NCI-H2196 (cell line): ENCODE measurements at regions not wholly inside any gene's neighbourhood (a gene's known extent, or its start where the extent isn't known, plus 50 kb on each side); places are given as distances from the start of the nearest gene placed in this dataset.

Experiments
- DNase-seq: peaks from one replicate; lab custom pipeline; 2025; ENCODE audit not compliant: unreplicated experiment; lab: John Stamatoyannopoulos, UW

DNA sequence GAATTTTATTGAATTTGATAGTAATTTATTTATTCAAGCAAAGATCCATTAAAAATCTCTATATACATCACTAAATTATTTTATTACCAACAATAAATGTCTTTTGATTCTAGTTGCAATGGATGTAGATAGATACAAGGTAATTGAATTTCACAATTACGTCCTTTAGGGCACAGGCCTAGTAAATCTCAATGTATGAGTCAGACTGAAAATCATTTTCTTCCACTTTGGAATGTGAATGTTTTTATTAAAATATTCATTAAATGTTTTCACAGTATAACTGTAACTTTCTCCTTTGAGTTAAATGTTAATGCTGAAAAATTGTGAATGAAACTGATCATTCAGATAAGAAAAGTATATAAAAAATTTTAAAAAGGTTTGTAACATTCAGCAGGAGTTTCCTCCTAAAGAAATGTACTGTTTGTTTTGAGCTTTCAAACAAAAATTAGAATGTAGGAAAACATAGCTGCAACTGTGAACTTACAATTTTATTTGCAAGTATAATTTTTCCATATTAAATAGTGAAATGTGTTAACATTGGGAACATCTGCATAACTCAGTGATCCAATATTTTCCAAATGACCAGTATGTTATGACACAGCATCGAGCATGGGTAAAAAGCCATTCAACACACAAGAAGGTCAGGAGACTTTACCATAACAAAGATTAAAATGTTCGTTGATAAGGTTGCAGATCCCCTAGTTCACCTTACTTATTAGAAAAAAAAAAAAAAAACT, 663.7 kb downstream of the METTL4 start:
- DNase-seq, result no peak

DNA sequence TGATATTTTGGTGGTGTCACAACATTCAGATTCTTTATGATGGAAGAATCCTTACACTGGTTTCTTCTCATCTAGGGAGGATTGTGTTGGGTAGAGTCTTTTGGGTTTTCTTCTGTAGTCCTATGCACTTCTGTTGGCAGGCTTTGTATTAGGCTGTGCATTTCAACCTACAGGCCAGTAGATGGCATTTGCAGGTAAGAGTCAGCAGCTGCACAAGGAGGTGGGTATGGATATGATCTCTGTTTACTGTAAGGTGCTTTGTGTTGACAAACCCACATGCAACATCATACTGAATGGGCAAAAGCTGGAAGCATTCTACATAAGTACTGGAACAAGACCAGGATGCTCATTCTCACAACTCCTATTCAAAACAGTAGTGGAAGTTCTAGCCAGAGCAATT, 656.8 kb downstream of the METTL4 start:
- DNase-seq, result no peak

DNA sequence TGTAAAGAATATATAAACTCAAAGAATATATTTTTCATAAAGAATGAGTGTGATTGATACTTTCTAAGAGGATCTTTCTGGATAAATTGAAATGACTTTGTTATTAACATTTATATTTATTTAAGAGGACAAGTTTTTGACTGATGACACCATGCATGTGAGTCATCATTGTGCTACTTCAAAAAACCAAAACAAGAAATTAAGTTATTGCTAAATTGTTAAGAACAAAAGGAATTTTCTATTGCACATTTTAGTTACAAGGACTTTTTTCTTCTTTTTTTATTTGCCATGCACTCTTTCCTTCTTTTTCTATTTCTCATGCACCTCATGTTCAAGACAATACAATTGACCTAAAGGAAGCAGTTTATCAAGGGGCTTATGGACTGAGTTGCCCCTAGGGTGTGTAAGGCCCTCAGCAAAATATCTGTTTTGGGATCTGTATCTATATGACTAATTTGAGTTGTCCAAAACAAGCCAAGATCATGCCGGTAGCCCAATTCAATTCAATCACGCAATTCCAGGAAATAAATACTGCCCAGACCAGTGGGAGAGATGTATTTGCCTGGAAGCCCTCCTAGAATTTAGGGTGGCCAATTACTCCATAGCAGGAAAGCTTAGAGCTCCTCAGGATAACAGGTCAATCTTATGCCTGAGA, 654.3 kb downstream of the METTL4 start:
- DNase-seq, result no peak

DNA sequence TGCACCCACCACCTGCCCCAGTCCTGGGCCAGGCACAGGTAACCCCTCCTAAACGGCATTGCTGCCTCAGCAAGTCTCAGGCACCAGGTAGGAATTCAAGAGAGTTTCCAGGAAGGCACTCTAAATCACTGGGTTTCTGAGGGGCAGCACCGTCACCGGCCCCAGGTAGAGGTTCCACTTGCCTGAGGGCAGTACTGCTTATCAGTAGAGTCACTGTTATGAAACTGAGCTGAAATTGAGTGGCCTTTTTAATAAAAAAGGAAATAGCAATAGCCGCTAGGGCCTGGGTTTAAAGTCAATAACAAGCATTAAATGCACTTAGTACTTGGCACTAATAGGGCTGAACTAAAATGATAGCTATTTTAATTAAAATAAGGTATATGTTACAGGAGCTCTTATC, 653.7 kb downstream of the METTL4 start:
- no peak for DNase-seq

DNA sequence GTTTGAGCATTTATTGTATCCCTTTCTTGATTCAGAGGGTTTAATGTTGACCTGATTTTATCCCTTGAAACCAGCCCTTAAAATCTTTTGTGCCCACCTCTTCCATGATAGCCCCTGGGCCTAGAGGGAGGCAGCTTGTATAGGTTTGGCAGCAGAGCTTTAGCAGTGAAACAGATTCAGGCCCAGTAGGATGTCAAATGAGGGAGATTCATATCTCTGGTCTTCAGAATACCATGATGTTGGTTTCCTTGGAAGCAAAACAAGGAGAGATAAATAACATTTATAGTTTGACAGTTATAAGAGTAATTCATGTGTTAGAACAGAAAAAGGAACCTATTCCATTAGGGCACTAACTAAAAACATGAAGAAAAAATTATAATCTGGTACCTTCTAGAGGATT, 649.2 kb downstream of the METTL4 start:
- no peak for DNase-seq

DNA sequence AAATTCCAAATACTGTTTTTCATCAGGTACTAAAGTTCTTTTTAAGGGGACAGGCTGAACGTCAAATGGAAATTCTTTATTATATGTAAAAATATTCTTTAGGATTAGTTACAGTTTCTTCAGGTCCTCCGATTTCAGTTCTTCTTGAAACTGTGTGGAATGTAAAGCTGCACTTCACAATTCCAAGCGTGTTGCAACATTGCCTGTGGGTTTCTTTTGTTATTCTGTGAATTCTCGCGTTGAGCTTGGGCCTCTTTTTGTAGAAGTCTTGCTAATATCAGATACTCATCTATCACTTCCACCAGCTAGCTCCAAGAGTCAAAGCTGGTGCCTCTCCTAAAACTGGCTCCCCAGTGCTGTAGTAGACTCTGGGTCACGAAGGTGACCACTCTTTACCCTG, 642.6 kb downstream of the METTL4 start:
- no peak for DNase-seq

DNA sequence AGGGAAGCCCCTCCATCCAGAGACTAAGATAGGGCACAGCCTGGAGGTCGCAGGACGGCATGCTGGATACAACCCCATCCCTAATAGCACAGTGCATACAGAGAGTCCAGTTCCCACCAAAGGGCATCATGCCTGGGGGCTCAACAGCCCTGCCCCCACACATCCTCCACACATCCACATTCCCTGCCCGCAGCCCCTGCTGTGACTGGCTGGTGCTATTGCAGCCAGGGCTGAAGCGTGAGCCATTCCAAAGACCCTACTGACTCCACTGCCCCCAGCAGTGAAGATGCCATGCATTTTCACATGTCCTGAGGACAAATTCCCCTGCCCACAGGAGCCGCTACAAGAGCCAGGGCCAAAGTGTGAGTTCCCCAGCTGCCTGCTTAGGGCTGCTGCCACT, 641.6 kb downstream of the METTL4 start:
- no peak for DNase-seq

DNA sequence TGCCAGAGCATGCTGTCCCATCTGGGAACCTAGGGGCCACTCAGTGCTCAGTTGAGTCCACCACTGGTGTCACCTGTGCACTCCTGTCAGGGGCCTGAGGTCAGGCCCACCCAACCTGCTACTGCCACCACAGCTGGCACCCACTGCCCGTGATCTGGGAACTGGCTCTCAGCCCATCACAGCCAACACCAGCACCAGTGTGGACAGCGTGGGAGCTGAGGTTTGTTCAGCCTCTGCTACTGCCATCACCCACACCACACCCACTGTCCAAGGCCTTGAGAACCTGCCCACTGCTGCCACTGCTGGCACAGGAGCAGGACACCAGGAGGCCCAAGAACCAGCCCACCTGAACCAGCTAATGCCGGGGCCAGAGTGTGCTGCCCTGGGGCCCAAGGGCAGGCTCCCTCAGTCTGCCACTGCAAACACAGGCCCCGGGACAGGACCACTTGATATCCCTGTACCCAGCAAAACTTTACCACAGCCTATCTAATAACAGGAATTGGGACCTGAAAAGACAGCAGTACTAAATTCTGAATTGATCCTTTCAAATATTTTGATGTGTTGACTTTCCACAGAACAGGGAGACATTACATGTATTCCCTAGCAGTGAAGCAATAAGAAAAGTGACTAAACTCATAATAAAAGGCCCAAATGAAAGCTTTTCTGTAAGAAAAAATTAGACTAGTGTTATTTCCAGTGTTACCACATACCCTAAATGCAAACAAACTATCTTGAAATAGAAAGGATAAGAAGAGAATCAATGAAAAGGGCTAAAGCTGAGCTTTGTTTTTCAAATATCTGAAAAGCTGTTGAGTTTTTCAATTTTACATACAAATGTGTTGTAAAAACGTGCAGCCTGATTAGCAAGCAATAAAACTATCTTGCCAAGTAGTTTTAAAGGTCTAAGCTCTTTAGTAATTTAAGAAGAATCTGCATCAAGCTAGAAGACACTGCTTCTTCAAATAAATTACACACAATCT, 640.7 kb downstream of the METTL4 start:
- DNase-seq, result no peak

DNA sequence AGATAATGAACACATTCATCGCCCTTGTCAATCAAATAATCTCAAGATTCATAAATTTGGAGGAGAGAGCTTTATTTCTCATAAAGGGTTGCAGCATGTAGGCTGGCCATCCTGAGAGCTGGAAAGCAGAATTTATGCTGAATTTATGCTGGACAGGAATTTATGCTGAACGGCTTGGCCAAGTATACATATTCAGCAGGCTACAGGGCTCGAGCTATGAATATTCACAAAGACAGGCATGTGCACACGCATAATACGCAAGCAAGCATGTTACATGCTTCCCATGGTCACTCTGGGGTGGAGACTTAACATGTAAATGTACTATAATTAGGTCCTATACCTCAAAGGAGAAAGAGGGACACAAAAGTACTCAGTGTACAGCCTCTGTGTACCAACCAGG, 618.8 kb downstream of the METTL4 start:
- DNase-seq, result no peak

DNA sequence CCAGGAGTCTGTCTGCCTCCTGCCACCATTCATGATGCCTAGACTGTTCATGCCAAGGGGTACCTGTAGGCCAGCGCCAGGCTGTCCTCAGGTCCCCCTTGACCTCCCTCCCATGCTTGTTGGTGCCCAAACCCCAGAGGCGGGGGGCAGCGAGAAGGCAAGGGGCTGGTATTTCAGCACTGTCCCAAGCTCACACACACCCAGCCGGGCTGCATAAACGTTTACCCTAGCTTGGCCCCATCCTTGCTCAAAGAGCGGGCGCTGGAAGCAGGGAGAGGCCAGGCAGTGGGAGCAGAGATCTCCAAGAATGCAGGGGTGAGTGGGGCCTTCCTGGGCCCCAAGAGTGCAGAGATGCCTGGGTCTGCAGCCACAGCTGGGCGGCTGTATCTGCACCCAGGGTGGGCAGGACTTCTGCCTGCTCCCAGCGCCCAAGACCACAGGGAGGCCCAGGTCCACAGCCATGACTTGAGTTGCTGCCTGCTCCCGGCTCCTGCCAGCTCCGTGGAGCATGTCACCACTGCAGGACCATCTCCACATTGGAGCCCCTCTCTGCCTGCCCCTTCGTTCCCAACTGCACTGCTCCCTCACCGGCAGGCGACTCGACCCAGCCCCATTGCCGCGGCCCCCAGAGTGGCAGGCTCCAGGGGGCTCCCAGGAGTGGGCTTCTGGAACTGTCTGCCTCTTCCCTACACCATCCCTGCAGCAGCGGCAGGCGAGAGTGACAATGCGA, 616.6 kb downstream of the METTL4 start:
- DNase-seq, result no peak

DNA sequence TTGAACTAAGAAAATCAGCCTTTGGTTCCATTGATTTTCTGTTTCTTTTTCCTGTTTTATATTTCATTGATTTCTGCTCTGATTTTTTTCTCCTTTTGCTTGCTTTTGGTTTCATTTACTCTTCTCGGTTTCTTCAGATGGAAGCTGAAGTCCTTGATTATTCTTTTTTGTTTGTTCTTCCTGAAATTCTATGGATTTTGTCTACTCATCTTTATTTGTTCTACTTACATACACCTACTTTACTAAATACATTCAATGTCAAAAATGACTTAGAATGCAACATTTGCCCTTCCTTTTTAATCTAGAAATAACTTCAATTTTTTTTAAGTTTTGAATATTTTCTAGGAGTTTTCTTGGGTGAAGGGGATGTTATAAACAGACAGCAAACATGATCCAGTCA, 612.5 kb downstream of the METTL4 start:
- DNase-seq, result no peak

DNA sequence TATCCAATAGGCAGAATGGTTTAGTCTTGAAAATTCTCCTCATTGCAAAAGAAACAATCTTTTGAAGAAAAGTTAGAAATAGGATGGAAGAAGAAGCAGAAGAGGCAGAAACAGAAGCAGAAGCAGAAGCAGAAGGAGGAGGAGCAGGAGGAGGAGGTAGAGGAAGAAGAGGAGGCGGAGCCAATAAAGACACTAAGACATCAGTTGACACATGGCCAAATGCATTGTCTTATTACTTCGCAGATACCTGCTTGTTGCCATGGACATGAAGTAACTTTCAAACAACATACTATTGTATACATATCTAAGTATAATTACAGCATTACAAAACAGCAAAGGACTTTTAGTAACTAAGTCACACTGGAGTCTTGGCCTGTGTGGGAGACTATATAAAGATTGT, 606.3 kb downstream of the METTL4 start:
- no peak for DNase-seq

DNA sequence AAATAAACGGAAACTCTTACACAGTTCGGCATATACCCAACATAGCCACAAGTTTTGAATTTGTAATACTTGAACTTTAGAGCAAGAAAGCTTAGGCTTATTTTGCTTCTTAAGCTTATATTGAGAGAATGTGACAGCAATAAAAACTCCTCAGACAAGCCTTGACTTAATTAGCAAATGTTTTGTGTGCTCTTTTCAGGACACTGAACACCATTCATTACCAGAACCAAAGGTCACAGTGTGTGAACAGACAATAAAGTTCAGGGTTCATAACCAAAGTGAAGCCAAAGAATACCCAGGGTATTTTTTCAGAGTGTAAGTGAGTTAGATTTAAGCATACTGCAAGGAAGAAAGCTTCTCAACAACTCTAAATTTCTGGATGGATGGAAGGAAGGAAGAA, 605.8 kb downstream of the METTL4 start:
- DNase-seq, result no peak

DNA sequence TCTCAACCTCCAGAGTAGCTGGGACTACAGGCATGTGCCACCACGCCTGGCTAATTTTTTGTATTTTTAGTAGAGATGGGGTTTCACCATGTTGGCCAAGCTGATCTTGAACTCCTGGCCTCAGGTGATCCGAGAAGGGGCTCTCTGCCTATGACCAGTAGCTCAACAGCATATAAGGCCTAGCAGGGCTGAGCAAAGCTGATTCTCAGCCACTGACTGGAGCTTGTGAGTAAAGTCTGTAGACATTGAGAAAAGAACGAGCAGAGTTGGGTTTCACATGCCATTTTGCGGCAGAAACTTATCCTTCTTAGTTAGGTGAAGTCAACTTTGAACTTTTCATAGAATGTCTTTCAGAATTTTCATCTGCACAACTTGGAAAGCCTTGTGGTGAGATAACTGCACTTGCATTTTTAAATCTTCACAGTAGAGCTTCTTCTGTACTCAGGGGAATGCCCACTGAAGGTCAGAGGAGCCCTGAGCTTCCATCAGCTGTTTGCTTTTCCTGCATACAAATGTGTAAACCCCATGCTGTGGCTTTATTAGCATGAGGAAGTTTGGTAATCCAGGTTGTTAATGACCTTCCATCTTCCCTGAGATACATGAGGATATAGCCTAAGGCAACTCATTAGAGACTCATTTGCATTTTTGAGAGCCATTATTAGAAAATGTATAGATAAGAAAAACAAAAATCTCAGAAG, 602.4 kb downstream of the METTL4 start:
- DNase-seq, result no peak

DNA sequence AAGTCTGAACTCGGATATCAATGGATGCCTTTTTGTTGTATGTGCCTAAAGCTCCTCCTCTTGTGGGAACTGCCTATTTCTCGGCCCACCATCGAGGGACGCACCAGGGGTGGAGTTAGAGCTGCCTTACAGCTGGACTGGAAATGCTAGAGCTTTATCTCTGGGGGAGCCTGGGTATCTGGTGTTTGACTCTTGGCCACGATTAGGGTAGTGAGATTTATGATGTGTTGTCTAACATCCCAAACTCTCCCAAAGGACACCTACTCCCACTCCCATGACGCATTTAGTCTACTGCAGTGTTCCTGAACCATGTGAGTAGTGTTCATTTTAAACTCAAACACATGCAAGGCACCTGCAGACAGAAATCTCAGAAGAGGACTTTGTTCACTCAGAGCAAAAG, 594.8 kb downstream of the METTL4 start:
- DNase-seq, result no peak

DNA sequence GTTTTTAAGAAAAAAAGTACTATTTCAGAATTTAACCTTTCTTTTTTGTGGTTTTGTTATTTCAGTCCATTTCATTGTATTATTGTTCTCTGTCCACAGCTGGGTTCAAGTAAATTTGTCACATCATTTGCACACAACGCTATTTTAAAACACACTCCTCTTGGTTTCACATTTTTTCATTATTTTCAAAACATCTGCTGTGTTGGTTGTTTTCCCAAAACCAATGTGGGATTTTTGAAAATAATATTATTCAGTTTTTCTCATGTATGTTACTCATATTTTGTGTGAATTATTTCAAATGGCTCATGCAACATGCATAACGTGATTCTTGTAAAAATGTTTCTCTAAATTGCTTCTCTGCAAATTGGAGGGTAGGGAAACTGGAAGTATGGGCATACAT, 589.2 kb downstream of the METTL4 start:
- no peak for DNase-seq

DNA sequence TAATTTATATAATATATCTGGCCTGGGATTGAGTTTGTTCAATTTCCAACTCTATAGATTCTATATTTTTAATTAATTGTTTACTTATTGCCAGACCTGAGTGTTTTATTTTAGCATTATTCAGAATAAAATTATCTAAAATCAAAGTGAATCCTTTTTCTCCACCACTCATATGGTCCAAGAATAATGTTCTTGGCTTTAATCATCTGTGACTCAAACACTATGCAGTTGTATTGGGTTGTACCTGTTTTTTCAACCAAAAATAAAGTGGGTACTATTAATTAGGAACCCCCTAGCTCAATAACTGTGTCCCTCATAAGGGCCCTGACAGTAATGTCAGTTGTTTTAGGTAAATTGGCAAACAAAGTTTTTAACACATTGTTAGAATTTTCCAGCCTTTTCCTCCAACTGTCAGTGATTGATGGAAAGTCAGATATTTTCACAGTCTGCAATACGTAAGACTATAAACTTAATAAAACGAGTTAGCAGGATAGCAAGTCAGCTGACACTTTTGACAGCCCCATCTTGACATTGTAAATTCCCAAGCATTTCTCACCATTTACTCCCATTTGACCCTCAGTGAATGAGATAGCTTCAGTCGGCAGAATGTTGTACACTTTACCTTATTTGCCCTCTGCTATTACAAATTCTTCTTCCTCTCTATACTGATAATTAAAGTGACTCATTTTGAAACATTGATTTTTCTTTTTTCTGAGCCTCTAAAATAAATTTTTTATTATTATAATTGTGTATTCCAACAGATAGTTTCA, 587.4 kb downstream of the METTL4 start:
- DNase-seq, result no peak

DNA sequence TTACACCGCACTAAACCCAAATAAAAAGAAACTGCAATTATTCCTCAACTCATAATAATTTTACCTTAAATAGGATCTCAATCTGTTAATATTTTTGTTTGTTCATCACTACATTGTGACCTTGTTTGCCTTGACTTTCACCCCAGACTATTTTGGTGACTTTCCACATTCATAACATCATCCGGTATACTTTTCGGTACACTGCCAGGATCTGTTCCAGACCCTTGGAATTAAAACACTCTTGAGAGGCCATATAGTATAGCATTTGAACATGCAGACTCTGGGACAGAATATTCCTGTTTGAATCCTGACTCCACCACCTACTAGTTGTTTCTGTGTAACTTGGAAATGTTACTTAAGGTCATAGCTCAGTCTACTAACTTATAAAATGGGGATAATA, 577.4 kb downstream of the METTL4 start:
- DNase-seq, result no peak

DNA sequence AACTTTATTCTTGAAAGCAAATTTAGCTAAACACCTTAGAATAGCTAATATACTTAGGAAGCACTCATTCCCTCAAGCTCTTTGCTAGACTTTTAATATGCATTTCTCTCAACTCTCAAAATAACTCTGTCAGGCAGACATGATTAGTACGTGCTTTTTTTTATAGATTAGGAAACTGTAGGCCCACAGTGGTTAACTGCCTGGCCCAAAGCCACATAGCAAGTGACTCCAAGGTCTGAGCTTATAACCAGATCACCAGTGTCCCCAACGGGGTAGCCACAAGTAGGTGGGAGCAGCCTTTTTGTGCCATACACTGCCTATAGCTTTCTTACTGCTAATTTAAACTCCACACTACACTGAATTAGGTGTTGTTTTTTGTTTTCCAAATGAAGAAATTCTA, 576.8 kb downstream of the METTL4 start:
- DNase-seq, result no peak
